Suprapubic skin (tissue), 3 donors: ENCODE measurements at regions not wholly inside any gene's neighbourhood (a gene's known extent, or its start where the extent isn't known, plus 50 kb on each side); places are given as distances from the start of the nearest gene placed in this dataset.

Experiments used
- POLR2AphosphoS5 ChIP-seq, 3 donors: sonication (generic); formaldehyde crosslinking; IDR thresholded peaks; one replicate each; pipeline ENCODE4 v1.6.1; 2017; ENCODE audit warnings: antibody characterized with exemption in 3 of 3
- TF ChIP-seq, protein P1 (sequence below), 2 donors: fragments of 200-600 bp in 1 of 2; fragments of 450-650 bp in 1 of 2; sonication (generic) in 1 of 2; IDR thresholded peaks; one replicate each; pipeline ENCODE4 v1.5.1; 2016 to 2019; ENCODE audit warnings: antibody characterized with exemption in 2 of 2, mild to moderate bottlenecking in 1 of 2, moderate library complexity in 1 of 2

- TF ChIP-seq POLR2AphosphoS5 (IDR thresholded peaks at IDR 0.05), result no peak
- TF ChIP-seq, protein P1, sequence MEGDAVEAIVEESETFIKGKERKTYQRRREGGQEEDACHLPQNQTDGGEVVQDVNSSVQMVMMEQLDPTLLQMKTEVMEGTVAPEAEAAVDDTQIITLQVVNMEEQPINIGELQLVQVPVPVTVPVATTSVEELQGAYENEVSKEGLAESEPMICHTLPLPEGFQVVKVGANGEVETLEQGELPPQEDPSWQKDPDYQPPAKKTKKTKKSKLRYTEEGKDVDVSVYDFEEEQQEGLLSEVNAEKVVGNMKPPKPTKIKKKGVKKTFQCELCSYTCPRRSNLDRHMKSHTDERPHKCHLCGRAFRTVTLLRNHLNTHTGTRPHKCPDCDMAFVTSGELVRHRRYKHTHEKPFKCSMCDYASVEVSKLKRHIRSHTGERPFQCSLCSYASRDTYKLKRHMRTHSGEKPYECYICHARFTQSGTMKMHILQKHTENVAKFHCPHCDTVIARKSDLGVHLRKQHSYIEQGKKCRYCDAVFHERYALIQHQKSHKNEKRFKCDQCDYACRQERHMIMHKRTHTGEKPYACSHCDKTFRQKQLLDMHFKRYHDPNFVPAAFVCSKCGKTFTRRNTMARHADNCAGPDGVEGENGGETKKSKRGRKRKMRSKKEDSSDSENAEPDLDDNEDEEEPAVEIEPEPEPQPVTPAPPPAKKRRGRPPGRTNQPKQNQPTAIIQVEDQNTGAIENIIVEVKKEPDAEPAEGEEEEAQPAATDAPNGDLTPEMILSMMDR (IDR thresholded peaks at IDR 0.05), result no peak
Measured at GRCh38 chr2:41958775-41959174, 89.0 kb upstream of the PKDCC start.
